K562 (cell line): ENCODE measurements at regions not wholly inside any gene's neighbourhood (a gene's known extent, or its start where the extent isn't known, plus 50 kb on each side); places are given as distances from the start of the nearest gene placed in this dataset.
"Not testable (repeated sequence)": the region's sequence is repeated elsewhere in the genome, so short reads cannot be mapped to it uniquely, and the experiment has no call there.

Experiments used
- CTBP1 ChIP-seq: fragments of 450-650 bp; IDR thresholded peaks from 2 replicates; pipeline ENCODE4 v1.6.1; 2016; ENCODE audit warnings: borderline replicate concordance
- POLR2AphosphoS5 ChIP-seq: IDR thresholded peaks from 2 replicates; pipeline ENCODE4 v1.6.1; 2011; ENCODE audit warnings: mild to moderate bottlenecking, low read depth, low read length, moderate library complexity; ENCODE audit not compliant: control insufficient read depth, insufficient read depth
- ZNF780A ChIP-seq: fragments of 250-450 bp; sonication (Bioruptor Pico); IDR thresholded peaks from 2 replicates; pipeline ENCODE4 v1.5.0; 2021; ENCODE audit warnings: mild to moderate bottlenecking
- TF ChIP-seq, protein P1 (sequence below), 3 experiments: IDR thresholded peaks in 2 of 3; conservative IDR thresholded peaks in 1 of 3; 2 replicates each; pipeline ENCODE4 v1.5.1; 2011 to 2012; ENCODE audit warnings: low read length in 3 of 3, mild to moderate bottlenecking in 3 of 3, control low read depth in 2 of 3, improper control_type of control experiment in 1 of 3, inconsistent platforms in 1 of 3, low read depth in 1 of 3, mixed read lengths in 1 of 3, moderate library complexity in 1 of 3; ENCODE audit not compliant: insufficient read depth in 2 of 3
- TF ChIP-seq, protein P2 (sequence below): fragments of 250-450 bp; sonication (Bioruptor Pico); IDR thresholded peaks from 2 replicates; pipeline ENCODE4 v1.4.0; 2020; ENCODE audit warnings: mild to moderate bottlenecking

DNA sequence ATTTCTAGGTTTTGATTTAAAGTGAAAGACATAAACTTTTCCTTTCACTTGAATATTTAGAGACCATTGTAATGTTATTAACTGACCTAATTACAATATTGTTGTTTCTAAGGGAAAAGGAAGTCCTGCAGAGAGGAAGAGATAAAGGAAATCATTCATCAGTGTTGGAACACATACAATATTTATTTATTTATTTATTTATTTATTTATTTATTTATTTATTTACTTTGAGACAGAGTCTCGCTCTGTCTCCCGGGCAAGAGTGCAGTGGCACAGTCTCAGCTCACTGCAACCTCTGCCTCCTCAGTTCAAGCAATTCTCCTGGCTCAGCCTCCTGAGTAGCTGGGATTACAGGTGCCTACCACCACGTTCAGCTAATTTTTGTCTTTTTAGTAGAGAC is 668.6 kb upstream of the NEGR1 start:
- TF ChIP-seq, protein P1, sequence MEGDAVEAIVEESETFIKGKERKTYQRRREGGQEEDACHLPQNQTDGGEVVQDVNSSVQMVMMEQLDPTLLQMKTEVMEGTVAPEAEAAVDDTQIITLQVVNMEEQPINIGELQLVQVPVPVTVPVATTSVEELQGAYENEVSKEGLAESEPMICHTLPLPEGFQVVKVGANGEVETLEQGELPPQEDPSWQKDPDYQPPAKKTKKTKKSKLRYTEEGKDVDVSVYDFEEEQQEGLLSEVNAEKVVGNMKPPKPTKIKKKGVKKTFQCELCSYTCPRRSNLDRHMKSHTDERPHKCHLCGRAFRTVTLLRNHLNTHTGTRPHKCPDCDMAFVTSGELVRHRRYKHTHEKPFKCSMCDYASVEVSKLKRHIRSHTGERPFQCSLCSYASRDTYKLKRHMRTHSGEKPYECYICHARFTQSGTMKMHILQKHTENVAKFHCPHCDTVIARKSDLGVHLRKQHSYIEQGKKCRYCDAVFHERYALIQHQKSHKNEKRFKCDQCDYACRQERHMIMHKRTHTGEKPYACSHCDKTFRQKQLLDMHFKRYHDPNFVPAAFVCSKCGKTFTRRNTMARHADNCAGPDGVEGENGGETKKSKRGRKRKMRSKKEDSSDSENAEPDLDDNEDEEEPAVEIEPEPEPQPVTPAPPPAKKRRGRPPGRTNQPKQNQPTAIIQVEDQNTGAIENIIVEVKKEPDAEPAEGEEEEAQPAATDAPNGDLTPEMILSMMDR (IDR thresholded peaks at IDR 0.05 in 2 of 3, conservative IDR thresholded peaks at IDR 0.05 in 1 of 3; ENCODE audit: insufficient read depth in 2 of 3, low read depth in 1 of 3, low read length in 3 of 3), result not testable (repeated sequence)
- not testable (repeated sequence) for TF ChIP-seq ZNF780A (CRISPR knock-in tag); CTBP1; POLR2AphosphoS5
- TF ChIP-seq, protein P2, sequence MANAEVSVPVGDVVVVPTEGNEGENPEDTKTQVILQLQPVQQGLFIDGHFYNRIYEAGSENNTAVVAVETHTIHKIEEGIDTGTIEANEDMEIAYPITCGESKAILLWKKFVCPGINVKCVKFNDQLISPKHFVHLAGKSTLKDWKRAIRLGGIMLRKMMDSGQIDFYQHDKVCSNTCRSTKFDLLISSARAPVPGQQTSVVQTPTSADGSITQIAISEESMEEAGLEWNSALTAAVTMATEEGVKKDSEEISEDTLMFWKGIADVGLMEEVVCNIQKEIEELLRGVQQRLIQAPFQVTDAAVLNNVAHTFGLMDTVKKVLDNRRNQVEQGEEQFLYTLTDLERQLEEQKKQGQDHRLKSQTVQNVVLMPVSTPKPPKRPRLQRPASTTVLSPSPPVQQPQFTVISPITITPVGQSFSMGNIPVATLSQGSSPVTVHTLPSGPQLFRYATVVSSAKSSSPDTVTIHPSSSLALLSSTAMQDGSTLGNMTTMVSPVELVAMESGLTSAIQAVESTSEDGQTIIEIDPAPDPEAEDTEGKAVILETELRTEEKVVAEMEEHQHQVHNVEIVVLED (CRISPR knock-in tag), result not testable (repeated sequence)
